ENCODE measurements at regions not wholly inside any gene's neighbourhood (a gene's known extent, or its start where the extent isn't known, plus 50 kb on each side); places are given as distances from the start of the nearest gene placed in this dataset.

DNA sequence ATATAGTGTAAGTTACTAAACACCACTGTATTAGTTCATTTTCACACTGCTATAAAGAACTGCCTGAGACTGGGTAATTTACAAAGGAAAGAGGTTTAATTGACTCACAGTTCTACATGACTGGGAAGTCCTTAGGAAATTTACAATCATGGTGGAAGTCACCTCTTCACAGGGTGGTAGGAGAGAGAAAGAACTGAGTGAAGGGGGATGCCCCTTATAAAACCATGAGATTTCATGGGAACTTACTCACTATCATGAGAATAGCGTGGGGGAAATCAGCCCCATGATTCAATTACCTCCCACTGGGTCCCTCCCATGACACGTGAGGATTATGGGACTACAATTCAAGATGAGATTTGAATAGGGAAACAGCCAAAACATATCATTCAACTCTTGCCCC, 618.0 kb downstream of the NYAP2 start:
- no peak for TF ChIP-seq ZNF274 (IDR thresholded peaks at IDR 0.05; ENCODE audit: low read depth, low read length)
- no peak for TF ChIP-seq SUZ12 (IDR thresholded peaks at IDR 0.05; ENCODE audit: extremely low read depth, insufficient read depth, insufficient read length)
